GM12875 (cell line): ENCODE measurements at regions not wholly inside any gene's neighbourhood (a gene's known extent, or its start where the extent isn't known, plus 50 kb on each side); places are given as distances from the start of the nearest gene placed in this dataset.
"Not testable (repeated sequence)": the region's sequence is repeated elsewhere in the genome, so short reads cannot be mapped to it uniquely, and the experiment has no call there.

Experiments used
- H3K4me3 ChIP-seq: one replicate; pipeline ENCODE4 v1.5.1; 2011; ENCODE audit warnings: low read depth, low read length, control low read depth
- TF ChIP-seq, protein P1 (sequence below): IDR thresholded peaks from 2 replicates; pipeline ENCODE4 v1.5.1; 2011; ENCODE audit warnings: low read depth, mild to moderate bottlenecking, control low read depth, inconsistent platforms, low read length, moderate library complexity, borderline replicate concordance; ENCODE audit not compliant: insufficient read depth

DNA sequence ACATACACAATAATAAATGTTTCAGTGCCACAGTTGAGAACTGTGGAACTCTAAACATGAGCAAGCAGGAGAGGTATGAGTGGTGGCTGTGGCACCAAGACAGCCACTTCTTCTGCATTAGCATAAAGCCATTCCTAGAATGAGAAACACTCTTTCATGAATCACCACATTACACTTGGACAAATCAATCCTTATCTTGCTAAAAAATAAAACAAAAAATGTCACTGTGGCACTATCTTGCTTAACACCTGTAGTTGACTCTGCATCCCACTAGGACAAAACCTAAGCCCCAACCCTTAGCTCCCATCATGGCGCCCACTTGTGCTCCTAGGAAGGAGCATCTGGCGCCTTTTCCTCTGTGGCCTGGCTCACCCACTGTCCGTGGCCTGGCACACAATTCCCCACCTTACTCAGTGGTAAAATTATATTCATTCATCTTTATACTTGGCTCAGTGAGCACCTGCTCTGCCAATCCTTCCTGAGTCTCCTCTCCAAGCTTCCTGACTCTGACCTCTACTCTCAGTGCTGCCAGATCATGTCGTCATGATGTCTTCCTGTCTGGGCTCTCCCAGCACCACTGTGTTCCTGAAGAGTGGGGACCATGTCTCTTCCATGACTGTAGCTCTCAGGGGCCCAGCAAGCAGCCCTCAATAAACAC, 272.9 kb downstream of the LNPK start:
- TF ChIP-seq, protein P1, sequence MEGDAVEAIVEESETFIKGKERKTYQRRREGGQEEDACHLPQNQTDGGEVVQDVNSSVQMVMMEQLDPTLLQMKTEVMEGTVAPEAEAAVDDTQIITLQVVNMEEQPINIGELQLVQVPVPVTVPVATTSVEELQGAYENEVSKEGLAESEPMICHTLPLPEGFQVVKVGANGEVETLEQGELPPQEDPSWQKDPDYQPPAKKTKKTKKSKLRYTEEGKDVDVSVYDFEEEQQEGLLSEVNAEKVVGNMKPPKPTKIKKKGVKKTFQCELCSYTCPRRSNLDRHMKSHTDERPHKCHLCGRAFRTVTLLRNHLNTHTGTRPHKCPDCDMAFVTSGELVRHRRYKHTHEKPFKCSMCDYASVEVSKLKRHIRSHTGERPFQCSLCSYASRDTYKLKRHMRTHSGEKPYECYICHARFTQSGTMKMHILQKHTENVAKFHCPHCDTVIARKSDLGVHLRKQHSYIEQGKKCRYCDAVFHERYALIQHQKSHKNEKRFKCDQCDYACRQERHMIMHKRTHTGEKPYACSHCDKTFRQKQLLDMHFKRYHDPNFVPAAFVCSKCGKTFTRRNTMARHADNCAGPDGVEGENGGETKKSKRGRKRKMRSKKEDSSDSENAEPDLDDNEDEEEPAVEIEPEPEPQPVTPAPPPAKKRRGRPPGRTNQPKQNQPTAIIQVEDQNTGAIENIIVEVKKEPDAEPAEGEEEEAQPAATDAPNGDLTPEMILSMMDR: no peak
- no peak overlapping the region for H3K4me3 ChIP-seq

DNA sequence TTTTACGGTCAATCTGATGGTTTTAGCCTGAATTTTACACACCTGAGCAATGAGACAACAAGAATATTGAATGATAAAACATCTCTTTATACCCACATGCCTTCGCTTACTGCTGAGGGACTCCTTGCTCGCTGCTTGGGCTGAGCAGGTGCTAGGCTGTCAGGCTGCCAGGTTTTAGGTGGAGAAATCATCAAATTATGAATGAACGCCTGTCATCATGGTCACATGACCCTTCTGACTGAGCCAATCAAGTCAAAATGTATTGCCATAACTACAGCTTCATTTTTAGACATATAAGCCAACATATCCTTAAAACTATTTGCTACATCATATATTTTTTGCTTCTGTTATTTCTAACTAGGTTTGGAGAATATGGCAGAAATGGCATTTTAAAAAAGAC, 274.0 kb downstream of the LNPK start:
- H3K4me3 ChIP-seq: no peak overlapping the region
- TF ChIP-seq, protein P1: no peak

DNA sequence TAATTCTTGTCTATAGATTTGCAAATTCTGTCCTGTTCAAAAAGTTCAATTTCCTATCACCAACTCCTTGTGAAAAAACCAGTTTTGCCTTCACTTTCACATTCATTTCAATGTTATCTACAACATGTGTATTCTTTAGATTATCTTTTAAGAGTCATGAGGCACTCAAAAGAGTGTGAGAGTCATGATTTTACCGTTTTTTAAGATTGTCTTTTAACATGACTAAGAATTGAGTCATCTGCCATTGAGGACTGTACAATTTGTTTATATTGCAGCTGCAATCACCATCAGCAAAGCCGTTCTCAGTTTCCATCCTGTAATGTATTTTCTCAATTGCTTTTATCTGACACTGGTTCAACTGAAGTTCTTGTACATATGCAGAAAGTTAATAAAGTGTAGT, 275.8 kb downstream of the LNPK start:
- no peak overlapping the region for H3K4me3 ChIP-seq
- TF ChIP-seq, protein P1: no peak

DNA sequence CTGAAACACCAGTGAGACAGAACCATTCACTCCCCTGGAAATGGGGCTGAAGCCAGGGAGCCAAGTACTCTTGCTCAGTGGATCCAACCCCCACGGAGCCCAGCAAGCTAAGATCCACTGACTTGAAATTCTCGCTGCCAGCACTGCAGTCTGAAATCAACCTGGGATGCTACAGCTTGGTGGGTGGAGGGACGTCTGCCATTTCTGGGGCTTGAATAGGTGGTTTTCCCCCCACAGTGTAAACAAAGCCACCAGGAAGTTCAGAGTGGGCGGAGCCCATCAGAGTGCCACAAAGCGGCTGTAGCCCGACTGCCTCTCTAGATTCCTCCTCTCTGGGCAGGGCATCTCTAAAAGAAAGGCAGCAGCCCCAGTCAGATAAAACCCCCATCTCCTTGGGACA, 292.8 kb downstream of the LNPK start:
- TF ChIP-seq, protein P1: no peak
- H3K4me3 ChIP-seq: no peak overlapping the region

DNA sequence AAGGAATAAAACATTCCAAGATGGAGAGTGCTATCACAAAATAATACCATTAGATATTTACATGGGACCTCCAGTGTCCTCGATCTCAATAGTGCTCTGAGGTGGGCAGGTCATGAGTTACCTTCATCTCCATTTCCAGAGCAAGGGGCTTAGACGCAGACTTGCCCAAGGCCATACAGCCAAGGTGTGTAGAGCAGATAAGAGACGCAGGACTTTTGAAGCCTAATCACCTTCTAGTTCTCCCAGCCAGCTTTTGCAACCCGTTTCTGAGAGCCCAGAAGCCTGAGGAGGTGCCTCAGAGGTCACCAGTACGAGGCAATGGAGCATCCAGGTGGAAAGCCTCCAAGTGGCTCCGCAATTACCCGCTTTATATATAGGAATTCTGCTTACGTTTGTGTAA, 294.7 kb downstream of the LNPK start:
- no peak overlapping the region for H3K4me3 ChIP-seq
- TF ChIP-seq, protein P1: no peak

DNA sequence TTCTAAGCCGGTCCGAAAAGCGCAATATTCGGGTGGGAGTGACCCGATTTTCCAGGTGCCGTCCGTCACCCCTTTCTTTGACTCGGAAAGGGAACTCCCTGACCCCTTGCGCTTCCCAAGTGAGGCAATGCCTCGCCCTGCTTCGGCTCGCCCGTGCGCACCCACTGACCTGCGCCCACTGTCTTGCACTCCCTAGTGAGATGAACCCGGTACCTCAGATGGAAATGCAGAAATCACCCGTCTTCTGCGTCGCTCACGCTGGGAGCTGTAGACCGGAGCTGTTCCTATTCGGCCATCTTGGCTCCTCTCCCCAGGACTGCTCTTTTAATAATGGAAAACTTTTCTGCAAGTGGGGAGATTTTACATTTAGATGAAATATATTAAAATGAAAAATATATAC, 297.5 kb downstream of the LNPK start:
- not testable (repeated sequence) for H3K4me3 ChIP-seq

DNA sequence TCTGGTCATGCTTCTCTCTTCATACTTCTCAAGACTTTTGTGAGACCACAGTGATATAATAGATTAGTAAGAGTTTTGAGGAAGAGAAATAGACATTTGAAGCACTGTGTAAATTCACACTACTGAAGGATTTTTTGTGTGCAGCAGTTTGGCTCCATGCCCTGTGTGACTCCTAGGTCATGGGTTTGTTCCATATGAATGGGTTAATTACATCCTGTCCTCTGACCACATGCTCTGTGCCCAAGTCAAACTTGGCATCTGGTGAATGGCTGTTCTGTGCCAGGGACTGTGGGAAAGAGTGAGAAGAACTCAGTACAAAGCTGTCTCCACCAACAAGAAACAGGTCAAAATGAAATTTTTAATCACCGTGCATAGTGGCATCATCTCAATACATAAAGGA, 304.0 kb downstream of the LNPK start:
- H3K4me3 ChIP-seq: no peak overlapping the region
- TF ChIP-seq, protein P1: no peak

DNA sequence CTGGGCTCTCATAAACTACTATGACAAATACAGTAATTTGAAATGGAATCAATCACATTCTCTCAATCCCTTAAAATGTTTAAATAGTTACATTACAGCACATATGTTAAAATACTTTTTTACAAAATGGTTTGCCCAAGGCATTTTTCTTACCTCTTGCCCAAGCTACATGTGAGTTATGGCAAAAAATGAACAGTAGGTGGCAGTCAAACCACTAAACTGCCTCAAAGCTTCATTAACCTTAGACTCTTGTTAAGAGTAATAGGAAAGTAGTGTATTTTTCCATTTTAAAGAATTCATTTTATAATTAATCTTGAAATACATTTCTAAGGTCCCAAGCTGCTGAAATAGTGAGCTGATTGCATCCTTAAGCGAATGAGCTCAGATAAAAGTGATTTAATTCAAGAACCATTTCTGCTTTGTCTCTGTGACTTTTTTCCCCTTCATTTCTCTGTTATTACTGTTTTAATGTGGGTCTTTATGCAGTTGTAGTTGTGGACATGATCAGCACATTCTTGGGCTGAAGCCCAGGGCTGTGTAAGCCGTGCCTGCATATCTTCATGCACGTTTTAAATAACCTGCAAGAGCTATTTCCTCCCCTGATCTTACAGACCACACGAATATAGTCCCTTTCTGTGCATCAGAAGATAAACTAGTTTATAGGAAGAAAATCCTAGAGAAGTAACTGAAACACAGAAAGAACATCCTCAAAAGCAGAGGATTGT, 311.8 kb downstream of the LNPK start:
- TF ChIP-seq, protein P1: peak; percentile 52; the same call in 1 of the 2 replicates
- no peak overlapping the region for H3K4me3 ChIP-seq
